Suprapubic skin (tissue), 4 donors: ENCODE measurements at regions not wholly inside any gene's neighbourhood (a gene's known extent, or its start where the extent isn't known, plus 50 kb on each side); places are given as distances from the start of the nearest gene placed in this dataset.

ENCODE experiments used
- DNase-seq, 2 donors: peaks; one replicate each; pipeline ENCODE4 v3.0.0-alpha.2; 2019; ENCODE audit warnings: low spot score in 2 of 2
- H3K27ac ChIP-seq: fragments of 200-600 bp; sonication (generic); one replicate; pipeline ENCODE4 v1.5.1; 2019
- H3K27me3 ChIP-seq: fragments of 200-600 bp; sonication (generic); one replicate; pipeline ENCODE4 v1.5.1; 2019
- H3K36me3 ChIP-seq: fragments of 200-600 bp; sonication (generic); one replicate; pipeline ENCODE4 v1.5.1; 2019
- H3K4me1 ChIP-seq: fragments of 200-600 bp; sonication (generic); one replicate; pipeline ENCODE4 v1.5.1; 2019
- H3K4me3 ChIP-seq: fragments of 200-600 bp; sonication (generic); one replicate; pipeline ENCODE4 v1.5.1; 2019; ENCODE audit warnings: mild to moderate bottlenecking
- H3K9me3 ChIP-seq: fragments of 200-600 bp; sonication (generic); one replicate; pipeline ENCODE4 v1.5.1; 2019
- EP300 ChIP-seq: sonication (generic); formaldehyde crosslinking; IDR thresholded peaks from one replicate; pipeline ENCODE4 v1.6.1; 2017; ENCODE audit warnings: antibody characterized with exemption
- POLR2A ChIP-seq, 2 donors: fragments of 450-650 bp; IDR thresholded peaks; one replicate each; pipeline ENCODE4 v1.6.1; 2017; ENCODE audit warnings: antibody characterized with exemption in 2 of 2, mild to moderate bottlenecking in 2 of 2, moderate library complexity in 2 of 2
- POLR2AphosphoS5 ChIP-seq, 3 donors: sonication (generic); formaldehyde crosslinking; IDR thresholded peaks; one replicate each; pipeline ENCODE4 v1.6.1; 2017; ENCODE audit warnings: antibody characterized with exemption in 3 of 3
- WGBS: methylation state at CpG from one replicate; pipeline ENCODE4 v1.1.5; 2018; 5-methylcytosine and 5-hydroxymethylcytosine counted together
- TF ChIP-seq, protein P1 (sequence below), 2 donors: fragments of 200-600 bp in 1 of 2; fragments of 450-650 bp in 1 of 2; sonication (generic) in 1 of 2; IDR thresholded peaks; one replicate each; pipeline ENCODE4 v1.5.1; 2016 to 2019; ENCODE audit warnings: antibody characterized with exemption in 2 of 2, mild to moderate bottlenecking in 1 of 2, moderate library complexity in 1 of 2

DNA sequence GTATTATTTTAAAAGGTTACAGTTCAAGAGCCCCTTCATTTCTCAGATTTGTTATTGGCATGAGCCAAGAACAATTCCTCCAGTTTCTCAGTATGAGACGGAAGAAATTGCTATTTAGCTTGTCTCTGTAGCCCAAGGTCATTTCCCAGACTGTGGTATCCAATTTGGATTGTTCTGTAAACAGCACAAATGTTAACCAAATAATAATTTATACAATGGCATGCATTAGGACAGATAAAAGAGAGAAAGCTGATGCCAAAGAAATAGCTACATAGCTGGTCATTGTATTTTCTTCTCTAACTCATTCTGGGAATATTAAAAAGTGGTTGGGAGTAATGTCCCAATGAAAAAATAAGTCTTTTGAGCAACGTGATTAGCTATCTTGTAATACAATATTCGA lies 134.6 kb upstream of the NPY2R start:
- Histone ChIP-seq H3K27me3 (no peaks in the 10 kb centered on the region), H3K36me3 (no peaks in the 10 kb centered on the region), H3K4me3 (no peak overlapping the region), H3K9me3 (no peaks in the 10 kb centered on the region), H3K4me1 (no peaks in the 10 kb centered on the region), H3K27ac (no peak overlapping the region)
- TF ChIP-seq POLR2AphosphoS5 (IDR thresholded peaks at IDR 0.05) (no peak), EP300 (no peak), POLR2A (IDR thresholded peaks at IDR 0.05) (no peak)
- TF ChIP-seq, protein P1, sequence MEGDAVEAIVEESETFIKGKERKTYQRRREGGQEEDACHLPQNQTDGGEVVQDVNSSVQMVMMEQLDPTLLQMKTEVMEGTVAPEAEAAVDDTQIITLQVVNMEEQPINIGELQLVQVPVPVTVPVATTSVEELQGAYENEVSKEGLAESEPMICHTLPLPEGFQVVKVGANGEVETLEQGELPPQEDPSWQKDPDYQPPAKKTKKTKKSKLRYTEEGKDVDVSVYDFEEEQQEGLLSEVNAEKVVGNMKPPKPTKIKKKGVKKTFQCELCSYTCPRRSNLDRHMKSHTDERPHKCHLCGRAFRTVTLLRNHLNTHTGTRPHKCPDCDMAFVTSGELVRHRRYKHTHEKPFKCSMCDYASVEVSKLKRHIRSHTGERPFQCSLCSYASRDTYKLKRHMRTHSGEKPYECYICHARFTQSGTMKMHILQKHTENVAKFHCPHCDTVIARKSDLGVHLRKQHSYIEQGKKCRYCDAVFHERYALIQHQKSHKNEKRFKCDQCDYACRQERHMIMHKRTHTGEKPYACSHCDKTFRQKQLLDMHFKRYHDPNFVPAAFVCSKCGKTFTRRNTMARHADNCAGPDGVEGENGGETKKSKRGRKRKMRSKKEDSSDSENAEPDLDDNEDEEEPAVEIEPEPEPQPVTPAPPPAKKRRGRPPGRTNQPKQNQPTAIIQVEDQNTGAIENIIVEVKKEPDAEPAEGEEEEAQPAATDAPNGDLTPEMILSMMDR (IDR thresholded peaks at IDR 0.05) = no peak
- 48% methylated on average over 3 of the region's 3 CpGs for WGBS
- DNase-seq = no peak

DNA sequence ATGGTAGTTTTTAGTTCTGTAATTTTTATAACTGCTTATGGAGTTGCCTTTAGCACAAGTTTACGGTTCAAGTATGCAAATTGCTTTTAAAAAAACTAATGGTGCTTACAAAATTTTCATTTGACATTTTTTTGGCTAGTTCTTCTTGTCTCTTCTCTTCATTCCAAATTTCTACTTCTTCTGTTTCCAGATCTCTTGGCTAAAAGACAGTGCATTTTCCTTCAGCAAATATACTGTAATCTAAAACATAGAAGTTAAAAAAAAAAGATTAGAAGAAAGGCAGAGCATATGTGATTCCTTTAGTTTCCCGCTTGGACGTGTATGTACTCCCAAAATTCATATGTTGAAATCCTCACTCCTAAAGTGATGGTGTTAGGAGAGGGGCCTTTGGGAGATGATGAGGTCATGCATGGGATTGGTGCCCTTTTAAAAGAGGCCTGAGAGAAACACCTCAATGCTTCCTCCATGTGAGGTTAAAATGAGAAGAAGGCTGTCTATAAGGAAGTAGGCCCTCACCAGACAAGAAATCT lies 132.1 kb upstream of the NPY2R start:
- WGBS = 64% methylated on average over 3 of the region's 3 CpGs
- no peak for DNase-seq
- H3K4me3 ChIP-seq = no peak overlapping the region
- no peaks in the 10 kb centered on the region for H3K36me3 ChIP-seq
- H3K27ac ChIP-seq = no peak overlapping the region
- no peaks in the 10 kb centered on the region for H3K27me3 ChIP-seq
- no peaks in the 10 kb centered on the region for H3K9me3 ChIP-seq
- TF ChIP-seq POLR2AphosphoS5 (IDR thresholded peaks at IDR 0.05) (no peak), POLR2A (IDR thresholded peaks at IDR 0.05) (no peak), EP300 (no peak)
- TF ChIP-seq, protein P1 (IDR thresholded peaks at IDR 0.05) = no peak
- no peaks in the 10 kb centered on the region for H3K4me1 ChIP-seq

DNA sequence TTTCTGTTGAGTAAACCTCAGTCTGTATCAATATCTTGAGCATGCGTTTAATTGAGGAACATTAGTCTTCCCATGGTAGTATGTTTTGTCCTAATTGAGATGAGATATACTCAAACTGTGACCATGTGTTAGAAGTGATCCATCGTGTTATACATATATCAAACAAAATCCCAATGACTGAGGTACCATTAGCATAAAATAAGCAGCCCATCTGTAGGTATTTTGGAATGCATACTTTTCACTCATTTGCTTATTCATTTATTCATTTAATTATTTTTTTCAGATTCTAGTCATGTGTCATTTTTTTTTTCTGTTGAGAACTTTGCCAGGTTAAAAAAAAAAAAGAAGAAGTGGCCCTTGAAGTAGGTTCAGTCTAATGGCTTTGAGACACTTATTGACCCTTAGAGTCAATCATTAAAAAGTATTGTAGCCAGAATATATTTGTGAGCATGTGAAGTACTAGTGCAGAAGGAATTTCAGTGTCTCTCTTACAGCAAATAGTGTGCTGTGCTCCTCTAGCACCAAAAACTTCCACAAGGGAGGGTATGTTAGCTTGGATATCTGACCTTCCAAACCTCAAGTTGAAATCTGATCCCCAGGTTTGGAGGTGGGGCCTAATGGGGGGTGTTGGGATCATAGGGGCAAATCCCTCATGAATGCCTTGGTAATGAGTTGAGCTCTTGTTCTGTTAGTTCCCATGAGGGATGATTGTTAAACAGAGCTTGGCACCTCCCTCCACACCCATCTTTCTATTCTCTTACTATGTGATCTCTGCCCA lies 130.8 kb upstream of the NPY2R start:
- DNase-seq = no peak
- TF ChIP-seq, protein P1 (IDR thresholded peaks at IDR 0.05) = no peak
- no peak for TF ChIP-seq EP300
- TF ChIP-seq POLR2AphosphoS5 (IDR thresholded peaks at IDR 0.05) = no peak
- no peak for TF ChIP-seq POLR2A (IDR thresholded peaks at IDR 0.05)
- Histone ChIP-seq H3K27ac (no peak overlapping the region), H3K27me3 (no peaks in the 10 kb centered on the region), H3K9me3 (no peaks in the 10 kb centered on the region), H3K4me1 (no peaks in the 10 kb centered on the region), H3K4me3 (no peak overlapping the region), H3K36me3 (no peaks in the 10 kb centered on the region)
- 92% methylated on average over 2 of the region's 2 CpGs for WGBS

DNA sequence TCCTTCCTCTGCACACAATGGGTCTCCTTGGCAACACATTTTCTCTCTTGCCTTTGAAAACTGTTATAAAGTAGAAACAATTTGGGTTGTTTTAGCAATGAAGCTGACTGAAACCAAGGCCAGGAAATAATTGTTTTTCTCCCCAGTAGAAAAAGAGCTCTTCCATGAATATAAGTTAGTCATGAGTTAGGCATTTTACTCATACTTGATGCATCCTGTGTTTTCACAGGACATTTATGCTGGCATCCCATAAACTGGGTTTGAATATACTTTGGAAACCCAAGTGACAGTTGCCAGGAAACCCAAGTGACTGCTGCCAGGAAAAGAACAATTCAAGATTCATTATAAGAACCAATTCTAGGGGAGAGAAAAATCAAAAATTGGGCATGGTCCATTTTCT lies 128.6 kb upstream of the NPY2R start:
- Histone ChIP-seq H3K9me3 (no peaks in the 10 kb centered on the region), H3K36me3 (no peaks in the 10 kb centered on the region), H3K27me3 (no peaks in the 10 kb centered on the region), H3K4me3 (no peak overlapping the region), H3K4me1 (no peaks in the 10 kb centered on the region), H3K27ac (no peak overlapping the region)
- no peak for DNase-seq
- TF ChIP-seq POLR2AphosphoS5 (IDR thresholded peaks at IDR 0.05) (no peak), POLR2A (IDR thresholded peaks at IDR 0.05) (no peak), EP300 (no peak)
- TF ChIP-seq, protein P1 (IDR thresholded peaks at IDR 0.05) = no peak

DNA sequence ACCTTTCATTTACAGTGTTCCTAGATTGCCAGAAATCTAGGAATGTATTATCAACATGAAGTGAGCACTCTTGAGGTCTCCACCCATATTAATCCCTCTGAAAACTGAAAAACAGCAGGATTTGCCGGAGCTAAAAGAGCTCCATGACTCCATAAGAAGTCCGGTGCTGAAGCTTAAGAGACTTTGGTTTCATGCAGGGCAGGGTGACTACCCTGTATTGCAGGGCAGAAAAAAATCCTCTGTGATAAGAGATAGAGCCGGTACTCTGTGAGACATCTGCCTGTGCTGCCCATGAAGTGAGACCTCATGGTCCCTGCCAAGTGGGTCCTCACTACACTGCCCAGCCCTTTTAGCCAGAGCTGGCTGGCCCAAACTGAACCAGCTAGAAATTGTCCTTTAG lies 127.2 kb upstream of the NPY2R start:
- Histone ChIP-seq H3K4me1 (no peaks in the 10 kb centered on the region), H3K27me3 (no peaks in the 10 kb centered on the region), H3K4me3 (no peak overlapping the region), H3K27ac (no peak overlapping the region), H3K9me3 (no peaks in the 10 kb centered on the region), H3K36me3 (no peaks in the 10 kb centered on the region)
- TF ChIP-seq EP300 (no peak), POLR2AphosphoS5 (IDR thresholded peaks at IDR 0.05) (no peak), POLR2A (IDR thresholded peaks at IDR 0.05) (no peak)
- TF ChIP-seq, protein P1 (IDR thresholded peaks at IDR 0.05) = no peak
- DNase-seq = no peak
- WGBS = 76% methylated on average over 3 of the region's 3 CpGs
